ENCODE measurements at regions not wholly inside any gene's neighbourhood (a gene's known extent, or its start where the extent isn't known, plus 50 kb on each side); places are given as distances from the start of the nearest gene placed in this dataset.

- H3K9me3 ChIP-seq (ENCODE audit: control insufficient read depth in 3 of 3, low read length in 3 of 3), result no peaks in the 10 kb centered on the region
- no peaks in the 10 kb centered on the region for H3K4me1 ChIP-seq (ENCODE audit: control insufficient read depth in 3 of 3, insufficient read depth in 3 of 3, low read length in 3 of 3)
- no peak overlapping the region for H3K27ac ChIP-seq (ENCODE audit: low read depth, low read length)
- H3K36me3 ChIP-seq (ENCODE audit: control insufficient read depth in 3 of 3, insufficient read depth in 3 of 3, low read length in 3 of 3), result no peaks in the 10 kb centered on the region
- no peak overlapping the region for H3K4me3 ChIP-seq (ENCODE audit: low read length in 3 of 3)
- no peak overlapping the region for H3K9ac ChIP-seq (ENCODE audit: low read depth in 1 of 3, low read length in 3 of 3)
- H3K27me3 ChIP-seq (ENCODE audit: control insufficient read depth in 3 of 3, insufficient read depth in 3 of 3, low read length in 3 of 3), result no peaks in the 10 kb centered on the region
These were observed 206.5 kb downstream of the RWDD3 start for GRCh38 chr1:95440511-95440910.

- no peaks in the 10 kb centered on the region for H3K27me3 ChIP-seq (ENCODE audit: control insufficient read depth in 3 of 3, insufficient read depth in 3 of 3, low read length in 3 of 3)
- H3K9ac ChIP-seq (ENCODE audit: low read depth in 1 of 3, low read length in 3 of 3), result no peak overlapping the region
- no peak overlapping the region for H3K27ac ChIP-seq (ENCODE audit: low read depth, low read length)
- H3K4me1 ChIP-seq (ENCODE audit: control insufficient read depth in 3 of 3, insufficient read depth in 3 of 3, low read length in 3 of 3), result no peaks in the 10 kb centered on the region
- H3K9me3 ChIP-seq (ENCODE audit: control insufficient read depth in 3 of 3, low read length in 3 of 3), result peaks cover 0 to 4% (median 0%) of the 10 kb centered on the region in 3 donors
- H3K4me3 ChIP-seq (ENCODE audit: low read length in 3 of 3), result no peak overlapping the region
- no peaks in the 10 kb centered on the region for H3K36me3 ChIP-seq (ENCODE audit: control insufficient read depth in 3 of 3, insufficient read depth in 3 of 3, low read length in 3 of 3)
These were observed 215.5 kb downstream of the RWDD3 start for GRCh38 chr1:95449516-95449915.

- H3K36me3 ChIP-seq (ENCODE audit: control insufficient read depth in 3 of 3, insufficient read depth in 3 of 3, low read length in 3 of 3), result no peaks in the 10 kb centered on the region
- H3K27ac ChIP-seq (ENCODE audit: low read depth, low read length), result no peak overlapping the region
- H3K4me1 ChIP-seq (ENCODE audit: control insufficient read depth in 3 of 3, insufficient read depth in 3 of 3, low read length in 3 of 3), result no peaks in the 10 kb centered on the region
- no peak overlapping the region for H3K9ac ChIP-seq (ENCODE audit: low read depth in 1 of 3, low read length in 3 of 3)
- no peak overlapping the region for H3K4me3 ChIP-seq (ENCODE audit: low read length in 3 of 3)
- H3K9me3 ChIP-seq (ENCODE audit: control insufficient read depth in 3 of 3, low read length in 3 of 3), result peaks cover 0 to 4% (median 0%) of the 10 kb centered on the region in 3 donors
- no peaks in the 10 kb centered on the region for H3K27me3 ChIP-seq (ENCODE audit: control insufficient read depth in 3 of 3, insufficient read depth in 3 of 3, low read length in 3 of 3)
These were observed 217.0 kb downstream of the RWDD3 start for GRCh38 chr1:95451054-95451453.

GRCh38 chr1:95451904-95452303, 217.9 kb downstream of the RWDD3 start:
- Histone ChIP-seq H3K27ac (ENCODE audit: low read depth, low read length) (no peak overlapping the region), H3K9me3 (ENCODE audit: control insufficient read depth in 3 of 3, low read length in 3 of 3) (peaks cover 0 to 4% (median 0%) of the 10 kb centered on the region in 3 donors), H3K4me3 (ENCODE audit: low read length in 3 of 3) (no peak overlapping the region), H3K9ac (ENCODE audit: low read depth in 1 of 3, low read length in 3 of 3) (no peak overlapping the region), H3K36me3 (ENCODE audit: control insufficient read depth in 3 of 3, insufficient read depth in 3 of 3, low read length in 3 of 3) (no peaks in the 10 kb centered on the region), H3K27me3 (ENCODE audit: control insufficient read depth in 3 of 3, insufficient read depth in 3 of 3, low read length in 3 of 3) (no peaks in the 10 kb centered on the region), H3K4me1 (ENCODE audit: control insufficient read depth in 3 of 3, insufficient read depth in 3 of 3, low read length in 3 of 3) (no peaks in the 10 kb centered on the region)

GRCh38 chr1:95453053-95453452, 219.0 kb downstream of the RWDD3 start:
- H3K4me1 ChIP-seq (ENCODE audit: control insufficient read depth in 3 of 3, insufficient read depth in 3 of 3, low read length in 3 of 3), result no peaks in the 10 kb centered on the region
- peaks cover 0 to 4% (median 0%) of the 10 kb centered on the region in 3 donors for H3K9me3 ChIP-seq (ENCODE audit: control insufficient read depth in 3 of 3, low read length in 3 of 3)
- no peaks in the 10 kb centered on the region for H3K27me3 ChIP-seq (ENCODE audit: control insufficient read depth in 3 of 3, insufficient read depth in 3 of 3, low read length in 3 of 3)
- no peak overlapping the region for H3K27ac ChIP-seq (ENCODE audit: low read depth, low read length)
- no peak overlapping the region for H3K4me3 ChIP-seq (ENCODE audit: low read length in 3 of 3)
- H3K36me3 ChIP-seq (ENCODE audit: control insufficient read depth in 3 of 3, insufficient read depth in 3 of 3, low read length in 3 of 3), result no peaks in the 10 kb centered on the region
- no peak overlapping the region for H3K9ac ChIP-seq (ENCODE audit: low read depth in 1 of 3, low read length in 3 of 3)

- no peaks in the 10 kb centered on the region for H3K36me3 ChIP-seq (ENCODE audit: control insufficient read depth in 3 of 3, insufficient read depth in 3 of 3, low read length in 3 of 3)
- peaks cover 0 to 6% (median 0%) of the 10 kb centered on the region in 3 donors for H3K9me3 ChIP-seq (ENCODE audit: control insufficient read depth in 3 of 3, low read length in 3 of 3)
- H3K4me3 ChIP-seq (ENCODE audit: low read length in 3 of 3), result no peak overlapping the region
- H3K4me1 ChIP-seq (ENCODE audit: control insufficient read depth in 3 of 3, insufficient read depth in 3 of 3, low read length in 3 of 3), result no peaks in the 10 kb centered on the region
- no peak overlapping the region for H3K9ac ChIP-seq (ENCODE audit: low read depth in 1 of 3, low read length in 3 of 3)
- H3K27ac ChIP-seq (ENCODE audit: low read depth, low read length), result no peak overlapping the region
- no peaks in the 10 kb centered on the region for H3K27me3 ChIP-seq (ENCODE audit: control insufficient read depth in 3 of 3, insufficient read depth in 3 of 3, low read length in 3 of 3)
These were observed 233.0 kb downstream of the RWDD3 start for GRCh38 chr1:95467036-95467435.

GRCh38 chr1:95475686-95476457, 241.9 kb downstream of the RWDD3 start:
- Histone ChIP-seq H3K36me3 (ENCODE audit: control insufficient read depth in 3 of 3, insufficient read depth in 3 of 3, low read length in 3 of 3) (no peaks in the 10 kb centered on the region), H3K27ac (ENCODE audit: low read depth, low read length) (no peak overlapping the region), H3K4me3 (ENCODE audit: low read length in 3 of 3) (no peak overlapping the region), H3K4me1 (ENCODE audit: control insufficient read depth in 3 of 3, insufficient read depth in 3 of 3, low read length in 3 of 3) (no peaks in the 10 kb centered on the region), H3K9ac (ENCODE audit: low read depth in 1 of 3, low read length in 3 of 3) (no peak overlapping the region), H3K27me3 (ENCODE audit: control insufficient read depth in 3 of 3, insufficient read depth in 3 of 3, low read length in 3 of 3) (no peaks in the 10 kb centered on the region), H3K9me3 (ENCODE audit: control insufficient read depth in 3 of 3, low read length in 3 of 3) (no peaks in the 10 kb centered on the region)

GRCh38 chr1:95496307-95496706, 262.3 kb downstream of the RWDD3 start:
- H3K9me3 ChIP-seq (ENCODE audit: control insufficient read depth in 3 of 3, low read length in 3 of 3), result no peaks in the 10 kb centered on the region
- no peak overlapping the region for H3K27ac ChIP-seq (ENCODE audit: low read depth, low read length)
- H3K4me3 ChIP-seq (ENCODE audit: low read length in 3 of 3), result no peak overlapping the region
- no peaks in the 10 kb centered on the region for H3K4me1 ChIP-seq (ENCODE audit: control insufficient read depth in 3 of 3, insufficient read depth in 3 of 3, low read length in 3 of 3)
- H3K27me3 ChIP-seq (ENCODE audit: control insufficient read depth in 3 of 3, insufficient read depth in 3 of 3, low read length in 3 of 3), result no peaks in the 10 kb centered on the region
- no peak overlapping the region for H3K9ac ChIP-seq (ENCODE audit: low read depth in 1 of 3, low read length in 3 of 3)
- H3K36me3 ChIP-seq (ENCODE audit: control insufficient read depth in 3 of 3, insufficient read depth in 3 of 3, low read length in 3 of 3), result no peaks in the 10 kb centered on the region

- Histone ChIP-seq H3K27me3 (ENCODE audit: control insufficient read depth in 3 of 3, insufficient read depth in 3 of 3, low read length in 3 of 3) (no peaks in the 10 kb centered on the region), H3K9me3 (ENCODE audit: control insufficient read depth in 3 of 3, low read length in 3 of 3) (no peaks in the 10 kb centered on the region), H3K9ac (ENCODE audit: low read depth in 1 of 3, low read length in 3 of 3) (no peak overlapping the region), H3K27ac (ENCODE audit: low read depth, low read length) (no peak overlapping the region), H3K36me3 (ENCODE audit: control insufficient read depth in 3 of 3, insufficient read depth in 3 of 3, low read length in 3 of 3) (no peaks in the 10 kb centered on the region), H3K4me1 (ENCODE audit: control insufficient read depth in 3 of 3, insufficient read depth in 3 of 3, low read length in 3 of 3) (no peaks in the 10 kb centered on the region), H3K4me3 (ENCODE audit: low read length in 3 of 3) (no peak overlapping the region)
These were observed 262.8 kb downstream of the RWDD3 start for GRCh38 chr1:95496773-95497172.

GRCh38 chr1:95497566-95497965, 263.6 kb downstream of the RWDD3 start:
- H3K9ac ChIP-seq (ENCODE audit: low read depth in 1 of 3, low read length in 3 of 3), result no peak overlapping the region
- no peak overlapping the region for H3K4me3 ChIP-seq (ENCODE audit: low read length in 3 of 3)
- no peak overlapping the region for H3K27ac ChIP-seq (ENCODE audit: low read depth, low read length)
- H3K36me3 ChIP-seq (ENCODE audit: control insufficient read depth in 3 of 3, insufficient read depth in 3 of 3, low read length in 3 of 3), result no peaks in the 10 kb centered on the region
- no peaks in the 10 kb centered on the region for H3K27me3 ChIP-seq (ENCODE audit: control insufficient read depth in 3 of 3, insufficient read depth in 3 of 3, low read length in 3 of 3)
- no peaks in the 10 kb centered on the region for H3K9me3 ChIP-seq (ENCODE audit: control insufficient read depth in 3 of 3, low read length in 3 of 3)
- H3K4me1 ChIP-seq (ENCODE audit: control insufficient read depth in 3 of 3, insufficient read depth in 3 of 3, low read length in 3 of 3), result no peaks in the 10 kb centered on the region
